Astrocyte of the cerebellum (primary cell): ENCODE measurements at regions not wholly inside any gene's neighbourhood (a gene's known extent, or its start where the extent isn't known, plus 50 kb on each side); places are given as distances from the start of the nearest gene placed in this dataset.

Experiments
- DNase-seq: peaks from one replicate; pipeline ENCODE4 v3.0.0-alpha.2; 2011; ENCODE audit warnings: low read depth
- H3K4me3 ChIP-seq: 2 replicates; pipeline ENCODE4 v1.5.1; 2011; ENCODE audit warnings: mild to moderate bottlenecking, low read depth, low read length, moderate library complexity
- in situ Hi-C: cut with HindIII; loops from 2 replicates; pipeline ENCODE4 v1.10.0; 2017; ENCODE audit warnings: low sequenced_read_pairs
- TF ChIP-seq, protein P1 (sequence below): IDR thresholded peaks from 2 replicates; pipeline ENCODE4 v1.5.1; 2012; ENCODE audit warnings: low read length, low read depth, moderate library complexity, mild to moderate bottlenecking; ENCODE audit errors: missing control alignments

GRCh38 chr6:165219629-165220028, 89.8 kb downstream of the C6orf118 start:
- TF ChIP-seq, protein P1, sequence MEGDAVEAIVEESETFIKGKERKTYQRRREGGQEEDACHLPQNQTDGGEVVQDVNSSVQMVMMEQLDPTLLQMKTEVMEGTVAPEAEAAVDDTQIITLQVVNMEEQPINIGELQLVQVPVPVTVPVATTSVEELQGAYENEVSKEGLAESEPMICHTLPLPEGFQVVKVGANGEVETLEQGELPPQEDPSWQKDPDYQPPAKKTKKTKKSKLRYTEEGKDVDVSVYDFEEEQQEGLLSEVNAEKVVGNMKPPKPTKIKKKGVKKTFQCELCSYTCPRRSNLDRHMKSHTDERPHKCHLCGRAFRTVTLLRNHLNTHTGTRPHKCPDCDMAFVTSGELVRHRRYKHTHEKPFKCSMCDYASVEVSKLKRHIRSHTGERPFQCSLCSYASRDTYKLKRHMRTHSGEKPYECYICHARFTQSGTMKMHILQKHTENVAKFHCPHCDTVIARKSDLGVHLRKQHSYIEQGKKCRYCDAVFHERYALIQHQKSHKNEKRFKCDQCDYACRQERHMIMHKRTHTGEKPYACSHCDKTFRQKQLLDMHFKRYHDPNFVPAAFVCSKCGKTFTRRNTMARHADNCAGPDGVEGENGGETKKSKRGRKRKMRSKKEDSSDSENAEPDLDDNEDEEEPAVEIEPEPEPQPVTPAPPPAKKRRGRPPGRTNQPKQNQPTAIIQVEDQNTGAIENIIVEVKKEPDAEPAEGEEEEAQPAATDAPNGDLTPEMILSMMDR = no peak
- in situ Hi-C loops = no loop called here
- no peak overlapping the region for H3K4me3 ChIP-seq

DNA sequence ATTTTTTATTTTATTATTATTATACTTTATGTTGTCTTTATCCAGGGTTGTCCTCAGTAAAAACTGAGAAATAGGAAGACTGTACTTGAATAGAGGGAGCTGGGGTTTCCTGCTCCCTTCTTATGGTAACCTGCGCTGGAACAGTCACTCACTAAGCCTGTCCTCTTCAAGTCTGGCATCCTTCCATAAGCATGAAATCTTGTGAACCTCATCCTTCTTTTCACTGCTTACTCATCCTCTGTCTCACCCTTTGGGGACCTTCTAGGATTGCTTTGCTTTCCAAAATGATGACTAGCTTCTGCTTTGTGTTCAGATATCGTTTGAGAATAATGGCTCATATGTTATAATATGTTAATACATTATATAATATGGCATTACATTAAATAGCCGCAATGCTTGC, 90.6 kb downstream of the C6orf118 start:
- DNase-seq = no peak
- TF ChIP-seq, protein P1 = no peak
- H3K4me3 ChIP-seq = no peak overlapping the region
- in situ Hi-C loops = no loop called here

More at GRCh38 chr6:165219629-165220028, 89.8 kb downstream of the C6orf118 start:
- DNase-seq = no peak

GRCh38 chr6:165206798-165207197, 102.6 kb downstream of the C6orf118 start:
- TF ChIP-seq, protein P1 = no peak
- no peak overlapping the region for H3K4me3 ChIP-seq

GRCh38 chr6:165205632-165206031, 103.8 kb downstream of the C6orf118 start:
- TF ChIP-seq, protein P1 = no peak
- no peak overlapping the region for H3K4me3 ChIP-seq
- in situ Hi-C loops = no loop called here
- no peak for DNase-seq

More at GRCh38 chr6:165206798-165207197, 102.6 kb downstream of the C6orf118 start:
- in situ Hi-C loops = no loop called here
- DNase-seq = no peak

DNA sequence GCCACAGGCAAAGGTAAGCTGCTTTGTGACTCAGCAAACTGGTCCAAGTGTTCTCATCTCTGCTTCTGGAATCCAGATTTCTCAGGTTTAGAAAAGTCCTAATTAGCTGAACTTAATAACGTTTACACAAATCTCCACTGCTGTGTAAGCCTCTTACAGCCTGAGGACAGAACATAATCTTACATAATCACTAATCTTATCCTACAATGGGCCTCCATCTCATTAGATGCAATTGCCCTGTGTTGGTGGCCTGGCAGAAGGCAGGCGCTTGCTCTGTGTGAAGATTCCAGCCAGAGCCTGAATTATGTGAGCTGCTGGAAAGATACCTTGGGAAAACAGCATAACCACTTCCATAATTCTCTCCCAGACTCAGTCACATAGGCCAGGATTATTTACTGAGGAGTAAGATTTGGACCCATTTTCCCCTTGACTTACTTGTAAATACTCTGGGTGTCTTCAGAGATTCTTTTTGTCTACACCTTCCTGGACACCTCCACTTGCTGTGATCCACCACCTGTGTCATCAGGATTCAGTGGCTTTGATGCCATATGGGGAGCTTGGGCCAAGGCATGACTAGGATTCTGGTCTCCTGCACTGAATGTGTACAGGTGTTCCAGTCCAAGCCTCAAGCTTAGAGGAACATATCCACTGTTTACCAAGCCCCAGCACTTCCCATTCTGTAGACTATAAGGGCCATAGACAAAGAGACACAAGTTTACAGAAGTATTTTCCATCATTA, 104.4 kb downstream of the C6orf118 start:
- in situ Hi-C loops = no loop called here
- no peak overlapping the region for H3K4me3 ChIP-seq
- TF ChIP-seq, protein P1 = no peak
- DNase-seq = no peak

DNA sequence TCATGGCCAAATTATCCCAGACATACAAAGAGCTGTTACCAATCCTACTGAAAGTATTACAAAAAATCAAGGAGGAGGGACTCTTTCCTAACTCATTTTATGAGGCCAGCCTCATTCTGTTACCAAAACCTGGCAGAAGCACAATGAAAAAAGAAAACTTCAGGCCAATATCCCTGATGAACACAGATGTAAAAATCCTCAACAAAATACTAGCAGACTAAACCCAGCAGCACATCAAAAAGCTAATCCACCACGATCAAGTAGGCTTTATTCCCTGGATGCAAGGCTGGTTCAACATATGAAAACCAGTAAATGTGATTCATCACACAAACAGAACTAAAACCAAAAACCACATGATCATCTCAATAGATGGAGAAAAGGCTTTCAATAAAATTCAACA, 109.2 kb downstream of the C6orf118 start:
- TF ChIP-seq, protein P1 = no peak
- no peak overlapping the region for H3K4me3 ChIP-seq
- in situ Hi-C loops = no loop called here
- no peak for DNase-seq
